ENCODE measurements at regions not wholly inside any gene's neighbourhood (a gene's known extent, or its start where the extent isn't known, plus 50 kb on each side); places are given as distances from the start of the nearest gene placed in this dataset.
"Not testable (repeated sequence)": the region's sequence is repeated elsewhere in the genome, so short reads cannot be mapped to it uniquely, and the experiment has no call there.

GRCh38 chr1:193877920-193878319, 691.5 kb upstream of the B3GALT2 start:
- peaks cover 12 to 32% (median 23%) of the 10 kb centered on the region in 6 donors for H3K9me3 Mint-ChIP-seq
- not testable (repeated sequence) for H3K4me1 Mint-ChIP-seq; H3K27ac Mint-ChIP-seq; H3K27me3 Mint-ChIP-seq (ENCODE audit: low read depth in 3 of 3); H3K4me3 Mint-ChIP-seq; DNase-seq; H3K36me3 Mint-ChIP-seq

GRCh38 chr1:193868425-193868824, 682.0 kb upstream of the B3GALT2 start:
- Mint-ChIP-seq H3K36me3 (no peaks in the 10 kb centered on the region), H3K4me1 (no peaks in the 10 kb centered on the region), H3K4me3 (no peak overlapping the region), H3K9me3 (peaks cover 0 to 10% (median 4%) of the 10 kb centered on the region in 6 donors), H3K27ac (no peak overlapping the region), H3K27me3 (ENCODE audit: low read depth in 3 of 3) (peaks cover 0 to 2% (median 0%) of the 10 kb centered on the region in 3 donors)
- no peak for DNase-seq

- no peaks in the 10 kb centered on the region for H3K27me3 Mint-ChIP-seq (ENCODE audit: low read depth in 3 of 3)
- H3K4me1 Mint-ChIP-seq: no peaks in the 10 kb centered on the region
- no peak overlapping the region for H3K27ac Mint-ChIP-seq
- H3K9me3 Mint-ChIP-seq: peaks cover 0 to 3% (median 0%) of the 10 kb centered on the region in 6 donors
- no peak for DNase-seq
- no peak overlapping the region for H3K4me3 Mint-ChIP-seq
- H3K36me3 Mint-ChIP-seq: no peaks in the 10 kb centered on the region
Observed at GRCh38 chr1:193856261-193856660, 669.8 kb upstream of the B3GALT2 start.

- Mint-ChIP-seq H3K36me3 (no peaks in the 10 kb centered on the region), H3K9me3 (peaks cover 0 to 3% (median 0%) of the 10 kb centered on the region in 6 donors), H3K27ac (no peak overlapping the region), H3K4me3 (no peak overlapping the region), H3K27me3 (ENCODE audit: low read depth in 3 of 3) (no peaks in the 10 kb centered on the region), H3K4me1 (no peaks in the 10 kb centered on the region)
- no peak for DNase-seq
Observed at GRCh38 chr1:193850745-193851144, 664.3 kb upstream of the B3GALT2 start.

GRCh38 chr1:193846876-193847604, 660.6 kb upstream of the B3GALT2 start:
- H3K27me3 Mint-ChIP-seq (ENCODE audit: low read depth in 3 of 3): peaks cover 0 to 3% (median 0%) of the 10 kb centered on the region in 3 donors

GRCh38 chr1:193846411-193846810, 660.0 kb upstream of the B3GALT2 start:
- Mint-ChIP-seq H3K9me3 (peaks cover 0 to 1% (median 0%) of the 10 kb centered on the region in 6 donors), H3K4me3 (no peak overlapping the region), H3K27ac (no peak overlapping the region), H3K27me3 (ENCODE audit: low read depth in 3 of 3) (peaks cover 0 to 3% (median 0%) of the 10 kb centered on the region in 3 donors), H3K4me1 (no peaks in the 10 kb centered on the region), H3K36me3 (no peaks in the 10 kb centered on the region)
- DNase-seq: no peak

More at GRCh38 chr1:193846876-193847604, 660.6 kb upstream of the B3GALT2 start:
- H3K4me1 Mint-ChIP-seq: no peaks in the 10 kb centered on the region
- DNase-seq: no peak
- H3K4me3 Mint-ChIP-seq: no peak overlapping the region
- peaks cover 0 to 3% (median 0%) of the 10 kb centered on the region in 6 donors for H3K9me3 Mint-ChIP-seq
- no peak overlapping the region for H3K27ac Mint-ChIP-seq
- no peaks in the 10 kb centered on the region for H3K36me3 Mint-ChIP-seq

GRCh38 chr1:193841857-193842256, 655.4 kb upstream of the B3GALT2 start:
- Mint-ChIP-seq H3K4me3 (no peak overlapping the region), H3K27ac (no peak overlapping the region), H3K36me3 (no peaks in the 10 kb centered on the region), H3K9me3 (peaks cover 0 to 7% (median 0%) of the 10 kb centered on the region in 6 donors), H3K4me1 (no peaks in the 10 kb centered on the region), H3K27me3 (ENCODE audit: low read depth in 3 of 3) (peaks cover 0 to 3% (median 0%) of the 10 kb centered on the region in 3 donors)
- no peak for DNase-seq

GRCh38 chr1:193831465-193831864, 645.1 kb upstream of the B3GALT2 start:
- Mint-ChIP-seq H3K27me3 (ENCODE audit: low read depth in 3 of 3) (peaks cover 1 to 5% (median 2%) of the 10 kb centered on the region in 3 donors), H3K4me1 (no peaks in the 10 kb centered on the region), H3K9me3 (peaks cover 8 to 45% (median 19%) of the 10 kb centered on the region in 6 donors), H3K4me3 (no peak overlapping the region), H3K27ac (no peak overlapping the region), H3K36me3 (peaks cover 0 to 8% (median 0%) of the 10 kb centered on the region in 3 donors)
- no peak for DNase-seq

GRCh38 chr1:193827516-193827915, 641.1 kb upstream of the B3GALT2 start:
- Mint-ChIP-seq H3K27ac (no peak overlapping the region), H3K9me3 (peaks cover 4 to 23% (median 16%) of the 10 kb centered on the region in 6 donors), H3K36me3 (peaks cover 0 to 5% (median 0%) of the 10 kb centered on the region in 3 donors), H3K27me3 (ENCODE audit: low read depth in 3 of 3) (peaks cover 0 to 4% (median 0%) of the 10 kb centered on the region in 3 donors), H3K4me1 (no peaks in the 10 kb centered on the region), H3K4me3 (no peak overlapping the region)
- DNase-seq: no peak

- no peak overlapping the region for H3K27ac Mint-ChIP-seq
- H3K4me1 Mint-ChIP-seq: no peaks in the 10 kb centered on the region
- DNase-seq: no peak
- peaks cover 0 to 13% (median 6%) of the 10 kb centered on the region in 6 donors for H3K9me3 Mint-ChIP-seq
- H3K36me3 Mint-ChIP-seq: no peaks in the 10 kb centered on the region
- H3K27me3 Mint-ChIP-seq (ENCODE audit: low read depth in 3 of 3): peaks cover 0 to 2% (median 0%) of the 10 kb centered on the region in 3 donors
- H3K4me3 Mint-ChIP-seq: no peak overlapping the region
Observed at GRCh38 chr1:193819376-193819775, 633.0 kb upstream of the B3GALT2 start.

GRCh38 chr1:193807208-193807607, 620.8 kb upstream of the B3GALT2 start:
- no peak for DNase-seq
- Mint-ChIP-seq H3K36me3 (no peaks in the 10 kb centered on the region), H3K4me1 (no peaks in the 10 kb centered on the region), H3K9me3 (peaks cover 0 to 2% (median 0%) of the 10 kb centered on the region in 6 donors), H3K27me3 (ENCODE audit: low read depth in 3 of 3) (no peaks in the 10 kb centered on the region), H3K4me3 (no peak overlapping the region), H3K27ac (no peak overlapping the region)

- Mint-ChIP-seq H3K4me1 (no peaks in the 10 kb centered on the region), H3K36me3 (no peaks in the 10 kb centered on the region), H3K9me3 (peaks cover 0 to 6% (median 0%) of the 10 kb centered on the region in 6 donors), H3K4me3 (no peak overlapping the region), H3K27me3 (ENCODE audit: low read depth in 3 of 3) (no peaks in the 10 kb centered on the region), H3K27ac (no peak overlapping the region)
- no peak for DNase-seq
Observed at GRCh38 chr1:193806079-193807048, 620.0 kb upstream of the B3GALT2 start.

GRCh38 chr1:193799948-193800690, 613.7 kb upstream of the B3GALT2 start:
- Mint-ChIP-seq H3K4me3 (no peak overlapping the region), H3K9me3 (peaks cover 0 to 6% (median 1%) of the 10 kb centered on the region in 6 donors), H3K36me3 (no peaks in the 10 kb centered on the region), H3K27ac (no peak overlapping the region), H3K4me1 (no peaks in the 10 kb centered on the region), H3K27me3 (ENCODE audit: low read depth in 3 of 3) (peaks cover 0 to 3% (median 0%) of the 10 kb centered on the region in 3 donors)
- DNase-seq: no peak
